IMR-90 (cell line): ENCODE measurements at regions not wholly inside any gene's neighbourhood (a gene's known extent, or its start where the extent isn't known, plus 50 kb on each side); places are given as distances from the start of the nearest gene placed in this dataset.

Source experiments
- ATAC-seq: fragments of 200-7000 bp; cut with Tn5 transposase; 2 replicates; pipeline ENCODE4 v1.9.1; 2020; ENCODE audit warnings: low read depth, mild to moderate bottlenecking, moderate library complexity
- BruUV-seq: library from RNA; stranded (reverse); fragments of 400-500 nt; replicated peaks from 2 replicates; lab custom pipeline; 2021; lab: Mats Ljungman, UMichigan
- CTCF ChIA-PET: fragments of 300-600 bp; formaldehyde crosslinking; extraction: SDS; loops from one replicate; lab custom pipeline; 2021; ENCODE audit warnings: antibody characterized with exemption; lab: Yijun Ruan, JAX
- POLR2A ChIA-PET: fragments of 300-600 bp; sonication (Branson Sonifier 250); formaldehyde crosslinking; loops from one replicate; lab custom pipeline; 2022; ENCODE audit warnings: antibody characterized with exemption; ENCODE audit not compliant: unreplicated experiment; lab: Charles Lee
- DNase-seq: peaks from one replicate; pipeline ENCODE4 v3.0.0; 2013
- H2AFZ ChIP-seq: replicated peaks from 2 replicates; pipeline ENCODE3; 2013; ENCODE audit warnings: low read length, mild to moderate bottlenecking; ENCODE audit not compliant: poor library complexity
- H2AK5ac ChIP-seq: 2 replicates; pipeline ENCODE4 v1.6.1; 2013; ENCODE audit warnings: low read depth, low read length, inconsistent platforms
- H2AK9ac ChIP-seq: replicated peaks from 2 replicates; pipeline ENCODE3; 2013; ENCODE audit warnings: mild to moderate bottlenecking, low read depth, low read length, moderate library complexity; ENCODE audit not compliant: poor library complexity
- H2BK120ac ChIP-seq: 2 replicates; pipeline ENCODE4 v1.6.1; 2013; ENCODE audit warnings: low read depth, low read length, inconsistent platforms
- H2BK15ac ChIP-seq: 3 replicates; pipeline ENCODE4 v1.6.1; 2013; ENCODE audit warnings: low read depth, low read length, inconsistent platforms
- H2BK20ac ChIP-seq: 2 replicates; pipeline ENCODE4 v1.6.1; 2013; ENCODE audit warnings: low read depth, mild to moderate bottlenecking, inconsistent platforms, low read length, moderate library complexity
- H2BK5ac ChIP-seq: 2 replicates; pipeline ENCODE4 v1.6.1; 2013; ENCODE audit warnings: mild to moderate bottlenecking, low read depth, low read length, inconsistent platforms; ENCODE audit not compliant: poor library complexity, severe bottlenecking
- H3K14ac ChIP-seq: replicated peaks from 2 replicates; pipeline ENCODE4 v1.6.1; 2013; ENCODE audit warnings: low read depth, low read length, inconsistent platforms
- H3K18ac ChIP-seq: 2 replicates; pipeline ENCODE4 v1.6.1; 2013; ENCODE audit warnings: low read depth, low read length, control low read depth
- H3K23ac ChIP-seq: 2 replicates; pipeline ENCODE4 v1.6.1; 2013; ENCODE audit warnings: low read depth, low read length, inconsistent platforms
- H3K27ac ChIP-seq: 2 replicates; pipeline ENCODE4 v1.5.1; 2013; ENCODE audit warnings: mild to moderate bottlenecking, control low read depth, low read length; ENCODE audit not compliant: insufficient read depth
- H3K27me3 ChIP-seq: 2 replicates; pipeline ENCODE4 v1.6.1; 2013; ENCODE audit warnings: low read length; ENCODE audit not compliant: control insufficient read depth, insufficient read depth
- H3K36me3 ChIP-seq: 2 replicates; pipeline ENCODE4 v1.6.1; 2013; ENCODE audit warnings: low read length, mixed read lengths; ENCODE audit not compliant: control insufficient read depth, insufficient read depth
- H3K4ac ChIP-seq: 2 replicates; pipeline ENCODE4 v1.6.1; 2013; ENCODE audit warnings: low read depth, low read length, inconsistent platforms
- H3K4me1 ChIP-seq: 2 replicates; pipeline ENCODE4 v1.6.1; 2013; ENCODE audit warnings: low read length, mixed read lengths; ENCODE audit not compliant: control insufficient read depth, insufficient read depth
- H3K4me2 ChIP-seq: 2 replicates; pipeline ENCODE4 v1.6.1; 2013; ENCODE audit warnings: low read depth, mild to moderate bottlenecking, control low read depth, low read length, moderate library complexity
- H3K4me3 ChIP-seq: 2 replicates; pipeline ENCODE4 v1.5.1; 2013; ENCODE audit warnings: low read depth, mild to moderate bottlenecking, control low read depth, low read length, moderate library complexity; ENCODE audit not compliant: insufficient read depth
- H3K56ac ChIP-seq: 2 replicates; pipeline ENCODE4 v1.6.1; 2013; ENCODE audit warnings: low read length, inconsistent platforms; ENCODE audit not compliant: insufficient read depth; ENCODE audit errors: extremely low read depth
- H3K79me1 ChIP-seq, 2 experiments: 2 replicates each; pipeline ENCODE4 v1.6.1; 2013; ENCODE audit warnings: low read length in 2 of 2, inconsistent platforms in 1 of 2, low read depth in 1 of 2
- H3K9ac ChIP-seq: 2 replicates; pipeline ENCODE4 v1.6.1; 2013; ENCODE audit warnings: low read depth, low read length, control low read depth
- H3K9me1 ChIP-seq: 2 replicates; pipeline ENCODE4 v1.6.1; 2013; ENCODE audit warnings: low read length, inconsistent platforms; ENCODE audit not compliant: insufficient read depth
- H3K9me3 ChIP-seq: 2 replicates; pipeline ENCODE4 v1.6.1; 2013; ENCODE audit warnings: low read length; ENCODE audit not compliant: control insufficient read depth, insufficient read depth
- H4K20me1 ChIP-seq: 2 replicates; pipeline ENCODE4 v1.6.1; 2013; ENCODE audit warnings: low read length, inconsistent platforms; ENCODE audit not compliant: insufficient read depth
- H4K5ac ChIP-seq: 2 replicates; pipeline ENCODE4 v1.6.1; 2013; ENCODE audit warnings: mild to moderate bottlenecking, low read depth, low read length, control low read depth
- H4K8ac ChIP-seq, 2 experiments: 2 replicates each; pipeline ENCODE4 v1.6.1; 2013; ENCODE audit warnings: low read depth in 2 of 2, low read length in 2 of 2, control low read depth in 1 of 2, inconsistent platforms in 1 of 2
- H4K91ac ChIP-seq: 2 replicates; pipeline ENCODE4 v1.6.1; 2013; ENCODE audit warnings: low read depth, low read length, inconsistent platforms; ENCODE audit not compliant: insufficient read depth
- BHLHE40 ChIP-seq: fragments of 150-350 bp; IDR thresholded peaks from 2 replicates; pipeline ENCODE4 v1.6.1; 2016; ENCODE audit warnings: mild to moderate bottlenecking, low read depth, low read length
- CEBPB ChIP-seq: IDR thresholded peaks from 2 replicates; pipeline ENCODE4 v1.6.1; 2012; ENCODE audit warnings: low read depth, low read length, improper control_type of control experiment
- CHD1 ChIP-seq: IDR thresholded peaks from 2 replicates; pipeline ENCODE4 v1.6.1; 2012; ENCODE audit warnings: low read depth, low read length, improper control_type of control experiment
- CTCF ChIP-seq: conservative IDR thresholded peaks from 2 replicates; pipeline ENCODE4 v1.5.1; 2012; ENCODE audit warnings: mild to moderate bottlenecking, low read depth, low read length, improper control_type of control experiment
- FOS ChIP-seq: fragments of 150-350 bp; IDR thresholded peaks from 2 replicates; pipeline ENCODE4 v1.6.1; 2016; ENCODE audit warnings: low read depth, low read length
- MAFK ChIP-seq: IDR thresholded peaks from 2 replicates; pipeline ENCODE4 v1.6.1; 2012; ENCODE audit warnings: low read depth, low read length, improper control_type of control experiment
- MAZ ChIP-seq: IDR thresholded peaks from 2 replicates; pipeline ENCODE4 v1.6.1; 2012; ENCODE audit warnings: low read depth, mild to moderate bottlenecking, low read length, improper control_type of control experiment, moderate library complexity, borderline replicate concordance
- MXI1 ChIP-seq: IDR thresholded peaks from 2 replicates; pipeline ENCODE4 v1.6.1; 2012; ENCODE audit warnings: low read depth, mild to moderate bottlenecking, low read length, moderate library complexity, borderline replicate concordance
- NFE2L2 ChIP-seq: fragments of 150-350 bp; IDR thresholded peaks from 2 replicates; pipeline ENCODE4 v1.6.1; 2016; ENCODE audit warnings: low read depth, mild to moderate bottlenecking, low read length
- POLR2A ChIP-seq: IDR thresholded peaks from 2 replicates; pipeline ENCODE4 v1.6.1; 2012; ENCODE audit warnings: mild to moderate bottlenecking, low read depth, low read length
- RAD21 ChIP-seq: IDR thresholded peaks from 2 replicates; pipeline ENCODE4 v1.6.1; 2012; ENCODE audit warnings: low read length, improper control_type of control experiment
- RCOR1 ChIP-seq: IDR thresholded peaks from 2 replicates; pipeline ENCODE4 v1.6.1; 2012; ENCODE audit warnings: mild to moderate bottlenecking, low read length, improper control_type of control experiment; ENCODE audit not compliant: insufficient replicate concordance
- RFX5 ChIP-seq: IDR thresholded peaks from 2 replicates; pipeline ENCODE4 v1.8.0; 2012; ENCODE audit warnings: low read depth, mild to moderate bottlenecking, low read length, moderate library complexity
- SMC3 ChIP-seq: fragments of 150-350 bp; IDR thresholded peaks from 2 replicates; pipeline ENCODE4 v1.6.1; 2016; ENCODE audit warnings: low read depth, mild to moderate bottlenecking, antibody characterized with exemption, low read length, moderate library complexity
- USF2 ChIP-seq: fragments of 150-350 bp; IDR thresholded peaks from 2 replicates; pipeline ENCODE4 v1.6.1; 2017; ENCODE audit warnings: mild to moderate bottlenecking, antibody characterized with exemption, low read length, low read depth
- WGBS, 2 experiments: methylation state at CpG; one replicate each; pipeline versions ENCODE4 v1.1.5 to v1.1.7; 2013; ENCODE audit warnings: missing lambda C conversion rate in 2 of 2; ENCODE audit not compliant: insufficient read length in 1 of 2; ENCODE audit errors: extremely low coverage in 2 of 2; 5-methylcytosine and 5-hydroxymethylcytosine counted together
- dilution Hi-C: fragments of 300-500 bp; cut with HindIII; formaldehyde crosslinking; loops from one replicate; pipeline ENCODE4 v1.14.3; 2018; ENCODE audit warnings: low sequenced_read_pairs; ENCODE audit not compliant: unreplicated experiment
- in situ Hi-C: fragments of 300-500 bp; cut with MboI; formaldehyde crosslinking; loops from 3 replicates; pipeline ENCODE4 v1.14.3; 2019; ENCODE audit warnings: low sequenced_read_pairs, inconsistent platforms, mixed read lengths
- intact Hi-C: fragments of 100-400 bp; cut with micrococcal nuclease; formaldehyde crosslinking; loops from 2 replicates; pipeline ENCODE4 v1.10.0; 2022
- TF ChIP-seq, protein P1 (sequence below): fragments of 150-350 bp; IDR thresholded peaks from 2 replicates; pipeline ENCODE4 v1.6.1; 2016; ENCODE audit warnings: low read depth, mild to moderate bottlenecking, low read length, moderate library complexity, borderline replicate concordance

- no peaks in the 10 kb centered on the region for H3K4me1 ChIP-seq
- H4K5ac ChIP-seq, result no peak overlapping the region
- H2BK20ac ChIP-seq, result no peak overlapping the region
- BruUV-seq, result no TSS peak
- dilution Hi-C loops, result no loop called here
- no peak overlapping the region for H2AK5ac ChIP-seq
- no peak overlapping the region for H3K18ac ChIP-seq
- H3K9me3 ChIP-seq, result no peaks in the 10 kb centered on the region
- no peak overlapping the region for H3K23ac ChIP-seq
- H4K8ac ChIP-seq, result no peak overlapping the region
- WGBS, 2 experiments, result 90% methylated on average over 3 of the region's 5 CpGs; no CpG with 5 or more reads in 1 of the 2 experiments
- no peak for TF ChIP-seq RAD21
- TF ChIP-seq RFX5, result no peak
- TF ChIP-seq MAZ, result no peak
- no peak for TF ChIP-seq CEBPB
- TF ChIP-seq USF2, result no peak
- no peak for TF ChIP-seq SMC3
- TF ChIP-seq, protein P1, sequence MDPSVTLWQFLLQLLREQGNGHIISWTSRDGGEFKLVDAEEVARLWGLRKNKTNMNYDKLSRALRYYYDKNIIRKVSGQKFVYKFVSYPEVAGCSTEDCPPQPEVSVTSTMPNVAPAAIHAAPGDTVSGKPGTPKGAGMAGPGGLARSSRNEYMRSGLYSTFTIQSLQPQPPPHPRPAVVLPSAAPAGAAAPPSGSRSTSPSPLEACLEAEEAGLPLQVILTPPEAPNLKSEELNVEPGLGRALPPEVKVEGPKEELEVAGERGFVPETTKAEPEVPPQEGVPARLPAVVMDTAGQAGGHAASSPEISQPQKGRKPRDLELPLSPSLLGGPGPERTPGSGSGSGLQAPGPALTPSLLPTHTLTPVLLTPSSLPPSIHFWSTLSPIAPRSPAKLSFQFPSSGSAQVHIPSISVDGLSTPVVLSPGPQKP, result no peak
- no peak for TF ChIP-seq MAFK
- TF ChIP-seq CTCF, result no peak
- no peak for TF ChIP-seq FOS
- TF ChIP-seq RCOR1, result no peak
- TF ChIP-seq CHD1, result no peak
- TF ChIP-seq BHLHE40, result no peak
- no peak for TF ChIP-seq MXI1
- TF ChIP-seq NFE2L2, result no peak
- no peak for TF ChIP-seq POLR2A
- no peak overlapping the region for H2AFZ ChIP-seq
- no peak overlapping the region for H2BK5ac ChIP-seq
- no peaks in the 10 kb centered on the region for H4K20me1 ChIP-seq
- no peak overlapping the region for H4K91ac ChIP-seq
- in situ Hi-C loops, result no loop called here
- H3K4ac ChIP-seq, result no peak overlapping the region
- H3K36me3 ChIP-seq, result no peaks in the 10 kb centered on the region
- no peak overlapping the region for H3K4me2 ChIP-seq
- H3K27ac ChIP-seq, result no peak overlapping the region
- no peak overlapping the region for H3K14ac ChIP-seq
- ChIA-PET CTCF (interaction anchor here (1.0 kb wide), 1 partner anchor 14 kb away, joined by 3 read pairs; no protein-coding TSS in a partner anchor), POLR2A (no interaction called here)
- no peak overlapping the region for H3K4me3 ChIP-seq
- ATAC-seq (no peak), DNase-seq (no peak)
- H2BK120ac ChIP-seq, result no peak overlapping the region
- no peak overlapping the region for H3K56ac ChIP-seq
- H3K79me1 ChIP-seq, result no peaks in the 10 kb centered on the region
- peaks cover 6% of the 10 kb centered on the region; the same call in 1 of the 2 replicates for H3K27me3 ChIP-seq
- intact Hi-C loops, result no loop called here
- no peak overlapping the region for H3K9ac ChIP-seq
- no peaks in the 10 kb centered on the region for H3K9me1 ChIP-seq
- H2BK15ac ChIP-seq, result no peak overlapping the region
- no peak overlapping the region for H2AK9ac ChIP-seq
Observed at GRCh38 chr2:11942178-11942569, 195.7 kb downstream of the LPIN1 start.
